ENCODE measurements at regions not wholly inside any gene's neighbourhood (a gene's known extent, or its start where the extent isn't known, plus 50 kb on each side); places are given as distances from the start of the nearest gene placed in this dataset.

- no peak for DNase-seq (ENCODE audit: low read depth)
Observed at GRCh38 chr6:56407883-56408410, 160.6 kb upstream of the COL21A1 start.

DNA sequence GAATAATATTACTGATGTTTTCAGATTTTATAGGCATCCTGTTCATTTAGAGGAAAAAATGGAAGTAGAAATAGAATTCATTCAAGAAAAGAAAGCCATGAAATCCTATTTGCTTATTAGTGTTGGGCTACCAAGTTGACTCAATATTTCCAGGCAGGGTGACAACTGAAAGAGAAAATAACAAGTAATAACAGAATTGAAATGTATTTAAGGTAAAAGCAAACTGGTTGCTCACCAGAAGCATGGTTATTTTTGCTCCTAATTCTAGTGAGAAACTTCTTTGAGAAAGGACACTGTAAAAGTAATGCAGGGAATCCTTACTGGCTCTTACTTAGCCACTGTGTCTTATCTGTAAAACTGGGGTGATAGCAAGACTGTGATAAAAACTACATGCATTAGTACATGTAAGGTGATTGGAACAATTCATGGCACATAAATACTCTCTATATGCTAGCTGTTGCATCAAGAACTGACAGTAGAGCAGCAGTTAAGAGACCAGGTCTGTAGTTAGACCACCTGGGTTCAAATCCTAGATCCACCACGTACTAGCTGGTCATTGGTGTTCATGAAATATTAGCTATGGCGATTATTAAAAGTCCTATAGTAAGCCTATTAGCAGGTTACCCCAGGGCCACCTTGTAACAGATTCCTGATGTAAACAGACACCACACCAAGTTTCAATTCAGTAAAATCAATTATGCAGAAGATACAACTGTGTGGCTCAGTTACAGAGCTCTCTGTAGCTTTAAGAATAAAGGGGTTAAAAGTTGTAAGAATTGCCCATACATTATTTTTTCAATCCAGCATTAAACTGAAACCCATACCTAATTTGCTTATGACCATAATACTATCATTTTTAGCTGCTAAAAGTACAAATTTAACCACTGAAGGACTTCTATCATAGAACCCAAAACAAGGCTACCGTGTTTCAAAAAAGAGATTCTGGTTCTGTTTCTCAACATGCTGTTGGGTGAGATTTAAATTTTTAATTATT lies 159.2 kb upstream of the COL21A1 start:
- no peak for DNase-seq (ENCODE audit: low read depth)

DNA sequence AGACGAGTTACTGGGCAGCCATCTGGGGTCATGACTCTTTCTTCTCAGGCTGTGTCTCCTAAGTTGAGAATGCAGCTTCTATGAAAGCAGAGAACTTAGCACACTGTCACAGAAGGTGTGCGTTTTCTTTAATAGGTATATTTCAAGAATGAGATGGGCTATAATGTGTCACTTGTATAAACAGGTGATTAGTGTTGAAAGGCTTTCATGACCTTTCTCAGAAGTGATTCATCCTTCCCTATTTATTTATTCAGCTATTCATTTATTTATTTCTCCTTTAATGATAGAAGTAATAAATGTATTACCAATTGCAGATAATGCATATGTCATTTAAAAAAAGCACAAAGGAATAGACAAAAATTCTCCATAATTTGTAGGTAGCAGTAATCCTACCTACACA lies 157.2 kb upstream of the COL21A1 start:
- no peak for DNase-seq (ENCODE audit: low read depth)

GRCh38 chr6:56403745-56404144 lies 156.4 kb upstream of the COL21A1 start:
- DNase-seq (ENCODE audit: low read depth) = no peak

GRCh38 chr6:56401477-56402070 lies 154.2 kb upstream of the COL21A1 start:
- DNase-seq (ENCODE audit: low read depth) = no peak

- no peak for DNase-seq (ENCODE audit: low read depth)
Observed at GRCh38 chr6:56400273-56400672, 152.9 kb upstream of the COL21A1 start.

GRCh38 chr6:56399672-56400263 lies 152.4 kb upstream of the COL21A1 start:
- no peak for DNase-seq (ENCODE audit: low read depth)

GRCh38 chr6:56399250-56399671 lies 151.9 kb upstream of the COL21A1 start:
- no peak for DNase-seq (ENCODE audit: low read depth)

GRCh38 chr6:56396435-56396834 lies 149.1 kb upstream of the COL21A1 start:
- no peak for DNase-seq (ENCODE audit: low read depth)

GRCh38 chr6:56393615-56394612 lies 146.5 kb upstream of the COL21A1 start:
- DNase-seq (ENCODE audit: low read depth) = no peak

- no peak for DNase-seq (ENCODE audit: low read depth)
Observed at GRCh38 chr6:56388415-56388755, 141.0 kb upstream of the COL21A1 start.

DNA sequence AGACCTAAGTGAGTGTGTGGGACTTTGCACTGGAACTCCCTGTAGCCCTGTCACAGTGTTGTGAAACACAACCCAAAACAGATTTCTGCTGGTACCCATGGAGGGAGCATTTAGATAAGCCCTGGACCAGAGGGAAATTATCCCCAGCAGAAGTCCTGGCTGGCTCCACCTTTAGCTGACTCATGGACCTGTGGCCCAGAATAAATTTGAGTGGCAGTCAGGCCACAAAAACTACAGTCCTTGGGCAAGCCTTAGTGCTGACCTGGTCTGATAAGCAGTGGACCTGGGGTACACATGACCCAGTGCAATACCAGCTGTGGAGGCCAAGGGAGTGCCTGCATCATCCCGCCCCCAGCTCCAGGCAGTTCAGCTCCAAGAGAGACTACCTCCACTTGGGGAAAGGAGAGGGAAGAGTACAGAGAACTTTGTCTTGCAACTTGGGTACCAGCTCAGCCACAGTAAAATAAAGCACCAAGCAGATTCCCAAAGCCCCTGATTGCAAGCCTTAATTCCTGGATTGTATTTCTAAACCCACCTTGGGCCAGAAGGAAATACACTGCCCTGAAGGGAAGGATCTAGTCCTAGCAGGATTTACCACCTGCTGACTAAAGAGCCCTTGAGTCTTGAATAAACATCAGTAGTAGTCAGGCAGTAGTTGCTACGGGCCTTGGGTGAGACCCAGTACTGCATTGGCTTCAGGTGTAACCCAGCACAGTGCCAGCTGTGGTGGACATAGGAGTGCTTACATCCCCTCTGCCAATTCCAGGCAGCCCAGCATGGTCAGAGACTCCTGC lies 140.4 kb upstream of the COL21A1 start:
- DNase-seq (ENCODE audit: low read depth) = no peak

DNA sequence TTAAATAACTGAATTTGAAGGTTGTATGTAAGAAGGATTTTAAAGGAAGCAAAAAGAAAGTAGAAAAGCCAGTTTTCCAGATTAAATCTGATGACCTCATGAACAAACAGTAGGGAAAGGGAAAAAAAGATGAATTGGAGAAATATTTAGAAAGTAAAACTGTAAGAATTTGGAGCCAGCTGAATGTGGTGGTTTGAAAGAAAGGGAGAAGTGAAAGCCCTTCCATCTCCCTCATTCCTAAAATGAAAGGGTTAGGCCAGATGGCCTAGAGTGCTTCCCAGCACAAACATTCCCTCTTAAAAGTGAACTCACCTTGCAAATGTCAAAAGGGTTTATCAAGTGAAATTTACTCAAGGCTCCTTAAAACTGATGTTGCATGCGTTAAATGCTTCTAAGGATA lies 139.3 kb upstream of the COL21A1 start:
- no peak for DNase-seq (ENCODE audit: low read depth)

GRCh38 chr6:56385981-56386593 lies 138.7 kb upstream of the COL21A1 start:
- no peak for DNase-seq (ENCODE audit: low read depth)

GRCh38 chr6:56383160-56383559 lies 135.8 kb upstream of the COL21A1 start:
- DNase-seq (ENCODE audit: low read depth) = no peak

- no peak for DNase-seq (ENCODE audit: low read depth)
Observed at GRCh38 chr6:56382416-56382940, 135.1 kb upstream of the COL21A1 start.

GRCh38 chr6:56381801-56382251 lies 134.4 kb upstream of the COL21A1 start:
- no peak for DNase-seq (ENCODE audit: low read depth)

- DNase-seq (ENCODE audit: low read depth) = no peak
Observed at GRCh38 chr6:56380476-56380875, 133.1 kb upstream of the COL21A1 start.

GRCh38 chr6:56378966-56379585 lies 131.7 kb upstream of the COL21A1 start:
- DNase-seq (ENCODE audit: low read depth) = no peak
